ENCODE measurements at regions not wholly inside any gene's neighbourhood (a gene's known extent, or its start where the extent isn't known, plus 50 kb on each side); places are given as distances from the start of the nearest gene placed in this dataset.

- no peak for DNase-seq (ENCODE audit: low read depth)
- TF ChIP-seq, protein P1, sequence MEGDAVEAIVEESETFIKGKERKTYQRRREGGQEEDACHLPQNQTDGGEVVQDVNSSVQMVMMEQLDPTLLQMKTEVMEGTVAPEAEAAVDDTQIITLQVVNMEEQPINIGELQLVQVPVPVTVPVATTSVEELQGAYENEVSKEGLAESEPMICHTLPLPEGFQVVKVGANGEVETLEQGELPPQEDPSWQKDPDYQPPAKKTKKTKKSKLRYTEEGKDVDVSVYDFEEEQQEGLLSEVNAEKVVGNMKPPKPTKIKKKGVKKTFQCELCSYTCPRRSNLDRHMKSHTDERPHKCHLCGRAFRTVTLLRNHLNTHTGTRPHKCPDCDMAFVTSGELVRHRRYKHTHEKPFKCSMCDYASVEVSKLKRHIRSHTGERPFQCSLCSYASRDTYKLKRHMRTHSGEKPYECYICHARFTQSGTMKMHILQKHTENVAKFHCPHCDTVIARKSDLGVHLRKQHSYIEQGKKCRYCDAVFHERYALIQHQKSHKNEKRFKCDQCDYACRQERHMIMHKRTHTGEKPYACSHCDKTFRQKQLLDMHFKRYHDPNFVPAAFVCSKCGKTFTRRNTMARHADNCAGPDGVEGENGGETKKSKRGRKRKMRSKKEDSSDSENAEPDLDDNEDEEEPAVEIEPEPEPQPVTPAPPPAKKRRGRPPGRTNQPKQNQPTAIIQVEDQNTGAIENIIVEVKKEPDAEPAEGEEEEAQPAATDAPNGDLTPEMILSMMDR (IDR thresholded peaks at IDR 0.05; ENCODE audit: control insufficient read depth, extremely low read depth, insufficient read depth): no peak
- H3K4me3 ChIP-seq (ENCODE audit: low read depth, low read length): no peak overlapping the region
Observed at GRCh38 chr1:190949939-190950338, 472.3 kb upstream of the BRINP3 start.

GRCh38 chr1:190957565-190957964 is 479.9 kb upstream of the BRINP3 start:
- TF ChIP-seq, protein P1 (IDR thresholded peaks at IDR 0.05; ENCODE audit: control insufficient read depth, extremely low read depth, insufficient read depth): peak; percentile 35
- DNase-seq (ENCODE audit: low read depth): no peak
- no peak overlapping the region for H3K4me3 ChIP-seq (ENCODE audit: low read depth, low read length)

DNA sequence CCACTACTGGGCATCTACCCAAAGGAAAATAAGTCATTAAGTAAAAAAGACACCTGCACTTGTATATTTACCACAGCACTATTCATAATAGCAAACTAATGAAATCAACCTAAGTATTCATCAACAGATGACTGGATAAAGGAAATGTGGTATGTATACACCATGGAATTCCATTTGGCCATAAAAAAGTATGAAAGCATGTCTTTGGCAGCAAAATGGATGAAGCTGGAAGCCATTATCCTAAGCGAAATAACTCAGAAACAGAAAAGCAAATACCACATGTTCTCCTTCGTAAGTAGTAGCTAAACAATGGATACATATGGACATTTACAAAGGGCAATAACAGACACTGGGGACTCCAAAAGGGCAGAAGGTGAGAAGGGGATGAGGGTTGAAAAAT is 485.7 kb upstream of the BRINP3 start:
- no peak for DNase-seq (ENCODE audit: low read depth)
- TF ChIP-seq, protein P1 (IDR thresholded peaks at IDR 0.05; ENCODE audit: control insufficient read depth, extremely low read depth, insufficient read depth): no peak
- no peak overlapping the region for H3K4me3 ChIP-seq (ENCODE audit: low read depth, low read length)

GRCh38 chr1:190975827-190976226 is 498.2 kb upstream of the BRINP3 start:
- no peak for DNase-seq (ENCODE audit: low read depth)
- TF ChIP-seq, protein P1 (IDR thresholded peaks at IDR 0.05; ENCODE audit: control insufficient read depth, extremely low read depth, insufficient read depth): no peak
- no peak overlapping the region for H3K4me3 ChIP-seq (ENCODE audit: low read depth, low read length)

DNA sequence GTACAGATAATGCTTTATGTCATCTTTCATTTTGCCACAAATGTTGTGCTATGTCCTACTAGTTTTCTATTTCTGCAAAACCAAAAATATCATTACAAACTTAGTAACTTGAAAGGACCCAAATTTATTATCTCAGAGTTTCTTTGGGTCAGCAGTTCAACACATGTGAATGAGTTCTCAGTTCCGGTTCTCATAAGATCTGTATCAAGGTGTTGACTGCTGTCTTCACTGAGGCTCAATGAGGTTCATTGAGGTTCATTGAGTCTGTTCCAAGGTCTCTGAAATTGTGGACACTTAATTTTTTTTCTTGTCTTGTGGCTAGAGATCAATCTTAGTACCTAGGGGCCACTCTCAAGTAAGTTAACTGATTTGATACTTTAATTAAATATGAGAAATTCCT is 525.1 kb upstream of the BRINP3 start:
- no peak overlapping the region for H3K4me3 ChIP-seq (ENCODE audit: low read depth, low read length)
- TF ChIP-seq, protein P1 (IDR thresholded peaks at IDR 0.05; ENCODE audit: control insufficient read depth, extremely low read depth, insufficient read depth): no peak
- no peak for DNase-seq (ENCODE audit: low read depth)

GRCh38 chr1:191016765-191017164 is 539.1 kb upstream of the BRINP3 start:
- no peak for DNase-seq (ENCODE audit: low read depth)
- H3K4me3 ChIP-seq (ENCODE audit: low read depth, low read length): no peak overlapping the region
- TF ChIP-seq, protein P1 (IDR thresholded peaks at IDR 0.05; ENCODE audit: control insufficient read depth, extremely low read depth, insufficient read depth): no peak

DNA sequence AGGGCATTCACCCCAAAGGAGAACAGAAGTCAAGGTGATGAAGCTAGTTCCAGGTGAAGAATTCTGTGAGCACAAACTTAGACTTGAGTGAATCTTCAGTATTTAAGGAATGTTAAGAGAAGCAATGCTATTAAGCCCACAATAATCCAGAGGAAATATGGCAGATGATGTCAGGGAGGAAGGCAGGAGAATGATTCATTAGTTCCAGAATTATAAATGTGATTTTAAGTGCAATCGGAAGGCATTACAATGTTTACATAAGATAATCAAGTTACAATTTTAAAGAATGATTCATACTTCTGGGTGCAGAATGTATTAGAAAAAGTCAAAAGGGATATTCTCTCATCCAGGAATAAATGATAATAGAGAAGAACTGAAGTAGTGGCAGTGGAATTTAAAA is 545.2 kb upstream of the BRINP3 start:
- no peak overlapping the region for H3K4me3 ChIP-seq (ENCODE audit: low read depth, low read length)
- TF ChIP-seq, protein P1 (IDR thresholded peaks at IDR 0.05; ENCODE audit: control insufficient read depth, extremely low read depth, insufficient read depth): no peak
- DNase-seq (ENCODE audit: low read depth): no peak

All from LNCaP clone FGC (cell line).